ENCODE measurements at regions not wholly inside any gene's neighbourhood (a gene's known extent, or its start where the extent isn't known, plus 50 kb on each side); places are given as distances from the start of the nearest gene placed in this dataset.
"Not testable (repeated sequence)": the region's sequence is repeated elsewhere in the genome, so short reads cannot be mapped to it uniquely, and the experiment has no call there.

- H2BK20ac ChIP-seq (ENCODE audit: low read depth, low read length); H4K5ac ChIP-seq (ENCODE audit: low read depth, low read length); in situ Hi-C loops (cut with MboI; ENCODE audit: low sequenced_read_pairs); H3K27ac ChIP-seq (ENCODE audit: insufficient read depth, low read length); H4K8ac ChIP-seq (ENCODE audit: low read depth in 2 of 2, low read length in 2 of 2); H3K9me1 ChIP-seq (ENCODE audit: insufficient read depth, low read length); H3K18ac ChIP-seq (ENCODE audit: low read depth, low read length); H2AK9ac ChIP-seq (replicated peaks; ENCODE audit: low read depth, low read length, poor library complexity); dilution Hi-C loops (cut with HindIII; ENCODE audit: low sequenced_read_pairs, unreplicated experiment); H3K79me1 ChIP-seq (ENCODE audit: low read depth in 1 of 2, low read length in 2 of 2); H3K4me3 ChIP-seq (ENCODE audit: insufficient read depth, low read depth, low read length); H3K14ac ChIP-seq (replicated peaks; ENCODE audit: low read depth, low read length); H3K4me2 ChIP-seq (ENCODE audit: low read depth, low read length); H2AK5ac ChIP-seq (ENCODE audit: low read depth, low read length); H3K9ac ChIP-seq (ENCODE audit: low read depth, low read length); POLR2A ChIA-PET (ENCODE audit: unreplicated experiment); H4K91ac ChIP-seq (ENCODE audit: insufficient read depth, low read depth, low read length); H2BK120ac ChIP-seq (ENCODE audit: low read depth, low read length); ATAC-seq (ENCODE audit: low read depth); H3K56ac ChIP-seq (ENCODE audit: extremely low read depth, insufficient read depth, low read length); H3K23ac ChIP-seq (ENCODE audit: low read depth, low read length); H3K4ac ChIP-seq (ENCODE audit: low read depth, low read length); H2BK15ac ChIP-seq (ENCODE audit: low read depth, low read length); CTCF ChIA-PET; H4K20me1 ChIP-seq (ENCODE audit: insufficient read depth, low read length); H2AFZ ChIP-seq (replicated peaks; ENCODE audit: low read length, poor library complexity); H3K27me3 ChIP-seq (ENCODE audit: control insufficient read depth, insufficient read depth, low read length); H3K9me3 ChIP-seq (ENCODE audit: control insufficient read depth, insufficient read depth, low read length); intact Hi-C loops (cut with micrococcal nuclease); H3K36me3 ChIP-seq (ENCODE audit: control insufficient read depth, insufficient read depth, low read length); H3K4me1 ChIP-seq (ENCODE audit: control insufficient read depth, insufficient read depth, low read length); H2BK5ac ChIP-seq (ENCODE audit: low read depth, low read length, poor library complexity, severe bottlenecking); DNase-seq; BruUV-seq (replicated peaks): not testable (repeated sequence)
- no CpG with 5 or more reads among the region's 7 CpGs for WGBS, 2 experiments (ENCODE audit: extremely low coverage in 2 of 2, insufficient read length in 1 of 2)
These were observed 152.3 kb downstream of the BCL2L11 start for GRCh38 chr2:111273007-111273406.

- ATAC-seq (ENCODE audit: low read depth); BruUV-seq (replicated peaks); H3K18ac ChIP-seq (ENCODE audit: low read depth, low read length); H3K23ac ChIP-seq (ENCODE audit: low read depth, low read length); H2AFZ ChIP-seq (replicated peaks; ENCODE audit: low read length, poor library complexity); H3K56ac ChIP-seq (ENCODE audit: extremely low read depth, insufficient read depth, low read length); H3K4me2 ChIP-seq (ENCODE audit: low read depth, low read length); H3K27ac ChIP-seq (ENCODE audit: insufficient read depth, low read length); DNase-seq; POLR2A ChIA-PET (ENCODE audit: unreplicated experiment); H2AK9ac ChIP-seq (replicated peaks; ENCODE audit: low read depth, low read length, poor library complexity); H3K79me1 ChIP-seq (ENCODE audit: low read depth in 1 of 2, low read length in 2 of 2); H2AK5ac ChIP-seq (ENCODE audit: low read depth, low read length); H3K36me3 ChIP-seq (ENCODE audit: control insufficient read depth, insufficient read depth, low read length); H2BK5ac ChIP-seq (ENCODE audit: low read depth, low read length, poor library complexity, severe bottlenecking); H2BK120ac ChIP-seq (ENCODE audit: low read depth, low read length); intact Hi-C loops (cut with micrococcal nuclease); H2BK15ac ChIP-seq (ENCODE audit: low read depth, low read length); H3K27me3 ChIP-seq (ENCODE audit: control insufficient read depth, insufficient read depth, low read length); H3K9me1 ChIP-seq (ENCODE audit: insufficient read depth, low read length); H3K4me1 ChIP-seq (ENCODE audit: control insufficient read depth, insufficient read depth, low read length); H4K20me1 ChIP-seq (ENCODE audit: insufficient read depth, low read length); H3K14ac ChIP-seq (replicated peaks; ENCODE audit: low read depth, low read length); CTCF ChIA-PET; H3K4me3 ChIP-seq (ENCODE audit: insufficient read depth, low read depth, low read length); dilution Hi-C loops (cut with HindIII; ENCODE audit: low sequenced_read_pairs, unreplicated experiment); H4K5ac ChIP-seq (ENCODE audit: low read depth, low read length); H3K4ac ChIP-seq (ENCODE audit: low read depth, low read length); H4K8ac ChIP-seq (ENCODE audit: low read depth in 2 of 2, low read length in 2 of 2); H3K9ac ChIP-seq (ENCODE audit: low read depth, low read length); in situ Hi-C loops (cut with MboI; ENCODE audit: low sequenced_read_pairs); H4K91ac ChIP-seq (ENCODE audit: insufficient read depth, low read depth, low read length); H2BK20ac ChIP-seq (ENCODE audit: low read depth, low read length); H3K9me3 ChIP-seq (ENCODE audit: control insufficient read depth, insufficient read depth, low read length): not testable (repeated sequence)
- whole genome bisulfite sequencing, 2 experiments (ENCODE audit: extremely low coverage in 2 of 2, insufficient read length in 1 of 2): no CpG with 5 or more reads among the region's 15 CpGs
These were observed 154.5 kb downstream of the BCL2L11 start for GRCh38 chr2:111275047-111275853.
